ENCODE measurements at regions not wholly inside any gene's neighbourhood (a gene's known extent, or its start where the extent isn't known, plus 50 kb on each side); places are given as distances from the start of the nearest gene placed in this dataset.
A peak's percentile ranks its signal among the peaks of the same experiment; 100 is the strongest.

DNA sequence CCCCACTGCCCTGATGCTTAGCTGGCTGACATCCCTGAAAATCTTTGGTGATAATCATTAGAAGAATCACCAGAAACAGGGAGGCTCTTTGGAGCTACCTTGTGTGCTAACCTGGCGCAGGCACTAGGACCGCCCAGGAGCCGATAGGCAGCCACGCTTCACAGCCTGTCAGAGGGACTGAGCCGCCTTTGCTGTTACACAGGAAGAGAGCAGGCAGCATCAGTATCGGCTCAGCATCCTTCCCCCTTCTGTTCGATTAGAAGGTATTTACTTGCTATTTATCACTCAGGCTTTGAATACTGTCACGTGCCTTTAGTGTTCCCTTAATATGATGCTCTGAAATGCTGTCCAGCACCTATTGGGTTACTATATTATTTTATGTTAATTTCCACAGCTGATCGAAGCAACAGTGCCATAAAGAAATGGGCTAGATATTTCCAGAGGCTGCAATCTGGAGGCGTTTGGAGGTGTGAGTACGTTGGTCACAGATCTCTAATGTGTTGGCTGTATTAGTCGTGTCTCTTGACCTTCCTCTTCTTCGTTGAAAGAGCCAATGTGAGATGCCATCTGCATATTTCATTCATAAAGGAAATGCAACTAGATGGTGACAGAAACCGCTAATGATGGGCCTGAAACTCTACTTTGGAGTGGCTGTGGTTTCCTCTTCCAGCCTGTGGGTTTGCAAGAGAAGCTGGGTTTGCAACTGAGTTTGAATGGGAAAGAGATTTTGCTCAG is 110.4 kb upstream of the RAB27B start:
- DNase-seq (ENCODE audit: low read depth in 3 of 3), result peak in 2 of 3 experiments; percentile 12 to 16

DNA sequence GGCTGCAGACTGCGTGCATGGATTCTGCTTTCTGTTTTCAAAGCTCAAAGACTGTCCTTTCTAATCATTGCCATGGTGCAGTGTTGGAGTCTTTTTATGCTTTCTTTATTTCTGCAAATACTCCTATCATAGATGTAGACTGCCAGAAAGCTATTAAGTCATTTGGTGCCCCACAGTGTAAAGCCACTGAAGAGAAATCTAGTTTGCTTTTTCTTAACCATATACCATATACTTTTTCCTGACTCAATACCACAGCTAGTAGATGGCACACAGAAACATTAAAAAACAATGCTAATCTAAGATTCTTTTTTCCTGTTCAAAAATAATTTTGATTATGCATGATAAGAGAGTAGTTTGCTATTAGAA is 109.9 kb upstream of the RAB27B start:
- no peak for DNase-seq (ENCODE audit: low read depth in 3 of 3)

DNA sequence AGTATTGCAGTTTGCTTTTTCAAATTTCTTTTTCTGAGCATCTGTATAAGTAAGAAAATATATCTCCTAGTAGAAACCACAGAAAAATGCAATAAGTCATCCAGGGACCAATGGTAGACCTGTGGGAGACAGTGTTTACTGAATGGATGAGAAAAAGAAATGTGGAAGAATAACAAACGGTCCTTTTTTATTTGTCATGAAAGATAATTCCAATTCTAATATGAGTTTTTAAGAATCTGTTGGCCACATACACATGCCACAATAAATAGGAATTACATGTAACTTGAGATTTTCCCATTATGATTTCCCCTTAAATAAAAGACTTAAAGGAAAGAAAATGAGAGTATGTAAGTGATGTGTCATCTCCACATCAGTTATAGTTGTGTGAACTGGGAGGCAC is 107.7 kb upstream of the RAB27B start:
- DNase-seq (ENCODE audit: low read depth in 3 of 3), result no peak

DNA sequence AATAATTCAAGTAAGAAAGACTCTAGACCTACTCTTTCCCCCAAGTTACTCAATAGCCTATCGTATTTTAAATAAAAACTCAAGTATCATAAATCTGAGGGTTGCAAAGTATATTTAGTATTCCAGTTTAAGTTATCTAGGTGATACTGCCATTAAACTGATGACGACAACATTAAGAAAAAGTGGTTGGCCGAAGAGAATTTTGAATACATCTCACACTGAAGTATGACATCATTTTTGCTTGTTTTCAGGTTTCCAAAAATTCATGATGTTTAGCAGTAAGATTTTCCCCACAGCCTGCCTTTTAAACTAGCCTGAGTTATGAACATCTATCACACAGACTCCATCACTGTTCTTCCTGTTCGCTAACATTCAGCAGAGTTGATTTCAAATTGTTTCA is 102.1 kb upstream of the RAB27B start:
- DNase-seq (ENCODE audit: low read depth in 3 of 3), result no peak

DNA sequence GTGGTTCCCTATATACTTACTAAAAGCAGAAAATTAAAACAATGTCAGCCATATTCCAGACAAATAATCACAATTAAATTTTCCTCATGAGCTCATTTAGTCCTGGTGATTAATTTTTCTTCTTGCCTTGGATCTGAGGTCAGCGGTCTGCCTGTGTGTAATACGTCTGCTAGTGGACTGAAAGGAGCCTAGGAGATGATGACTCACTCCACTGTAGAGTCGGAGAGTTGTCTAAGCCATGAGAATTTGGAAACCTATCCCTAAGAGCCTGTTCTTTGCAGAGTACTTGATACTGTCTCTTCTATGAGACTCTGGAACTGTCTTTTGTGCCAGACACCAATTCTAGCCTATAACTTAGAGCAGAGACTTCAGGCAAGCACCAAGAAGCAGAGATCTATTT is 94.2 kb upstream of the RAB27B start:
- DNase-seq (ENCODE audit: low read depth in 3 of 3), result no peak

DNA sequence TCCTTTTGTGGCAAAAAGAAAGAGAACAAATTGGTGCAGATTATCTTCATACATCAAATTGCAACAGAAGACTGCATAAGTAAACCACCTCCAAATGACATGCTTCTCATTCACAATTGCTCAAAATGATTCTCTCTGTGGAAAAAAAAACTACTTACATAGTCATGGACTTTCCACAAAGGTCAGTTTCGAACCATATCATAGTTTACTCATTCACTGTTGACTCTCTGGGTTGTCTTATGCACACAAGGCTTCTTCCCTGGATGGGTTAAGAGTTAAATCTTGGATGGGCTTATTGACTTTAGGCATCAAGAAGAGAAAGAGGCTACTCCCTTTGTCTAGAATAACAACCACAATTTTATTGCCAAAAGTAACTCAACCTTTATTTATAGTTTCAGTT is 91.3 kb upstream of the RAB27B start:
- no peak for DNase-seq (ENCODE audit: low read depth in 3 of 3)

DNA sequence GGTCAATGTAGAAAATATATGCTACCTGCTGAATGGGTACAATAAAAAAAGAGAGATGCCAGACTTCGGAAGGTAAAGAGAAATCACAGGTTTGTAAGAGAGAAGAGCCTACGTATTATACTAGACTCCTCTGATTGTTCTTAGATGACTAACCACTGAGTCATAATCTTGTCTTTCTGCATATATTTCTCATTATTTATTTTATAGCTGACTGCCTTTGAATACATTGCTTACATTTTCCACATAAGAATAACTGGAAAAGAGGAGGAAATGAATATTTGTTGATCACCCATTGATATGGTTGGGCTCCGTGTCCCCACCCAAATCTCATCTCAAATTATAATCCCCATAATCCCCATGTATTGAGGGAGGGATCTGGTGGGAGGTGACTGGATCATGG is 90.3 kb upstream of the RAB27B start:
- no peak for DNase-seq (ENCODE audit: low read depth in 3 of 3)

DNA sequence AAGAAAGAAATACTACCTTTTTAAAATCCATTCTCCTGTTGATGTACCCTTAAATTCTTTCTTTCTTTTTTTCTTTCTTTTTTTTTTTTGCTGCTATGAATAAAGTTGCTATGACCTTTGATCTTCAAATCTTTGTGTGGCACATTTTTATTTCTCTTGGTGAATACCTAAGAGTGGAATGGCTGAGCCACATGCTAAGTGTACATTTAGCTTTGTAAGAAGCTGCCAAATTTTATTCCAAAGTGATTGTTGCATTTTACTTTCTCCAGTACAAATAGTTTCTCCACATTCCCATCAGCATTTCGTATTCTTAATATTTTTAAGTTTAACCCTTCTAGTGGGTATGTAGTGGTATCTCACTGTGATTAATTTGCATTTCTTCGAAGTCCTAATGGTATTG is 88.8 kb upstream of the RAB27B start:
- DNase-seq (ENCODE audit: low read depth in 3 of 3), result no peak

DNA sequence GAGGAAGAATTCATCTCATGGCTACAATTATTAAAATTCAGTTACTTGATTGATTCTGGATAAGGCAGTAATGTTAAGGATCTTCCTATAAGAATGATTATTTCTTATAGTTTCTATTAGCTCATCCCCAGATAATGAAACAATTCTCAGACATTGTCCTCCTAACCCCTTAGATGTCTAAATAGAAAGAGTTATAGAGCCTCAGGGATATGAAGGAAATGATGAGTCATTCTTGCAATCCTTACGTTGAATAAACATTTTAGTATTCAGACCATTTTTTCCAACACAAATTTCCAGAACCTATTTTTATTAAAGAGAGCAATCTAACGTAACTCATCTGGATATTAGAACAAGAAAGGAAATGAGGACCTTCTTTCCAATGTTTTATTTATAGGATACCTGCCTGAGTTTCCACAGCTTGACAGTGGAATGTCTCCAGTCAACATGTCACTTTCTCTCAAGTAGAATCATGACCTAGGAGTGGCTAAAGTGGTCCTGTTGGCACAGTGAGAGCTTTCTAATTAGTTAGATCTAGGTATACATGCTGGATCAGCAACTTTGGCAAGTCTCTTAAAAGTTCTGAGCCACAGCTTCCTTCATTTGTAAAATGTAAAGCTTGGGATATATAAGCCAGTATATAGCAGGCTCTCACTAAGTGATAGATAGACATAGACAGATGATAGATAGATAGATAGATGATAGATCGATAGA is 88.0 kb upstream of the RAB27B start:
- no peak for DNase-seq (ENCODE audit: low read depth in 3 of 3)

DNA sequence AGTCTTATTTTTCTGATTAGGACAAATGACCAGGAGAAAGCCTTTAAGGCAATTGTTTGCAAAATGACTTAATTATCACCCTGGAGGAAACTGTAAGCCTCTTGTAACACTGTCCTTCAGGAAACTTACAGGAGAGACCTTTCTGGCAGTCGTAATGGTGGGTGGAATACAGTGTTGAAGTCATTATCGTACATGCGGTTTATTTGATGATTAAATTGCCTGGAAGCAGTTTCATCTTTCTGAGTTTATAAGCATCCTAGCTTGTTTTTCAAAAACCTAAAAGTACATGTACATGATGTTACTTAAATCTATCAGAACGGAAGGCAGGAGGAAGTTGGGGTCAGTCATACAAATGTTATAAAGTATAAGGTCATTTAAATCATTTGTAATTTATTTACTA is 86.2 kb upstream of the RAB27B start:
- no peak for DNase-seq (ENCODE audit: low read depth in 3 of 3)

DNA sequence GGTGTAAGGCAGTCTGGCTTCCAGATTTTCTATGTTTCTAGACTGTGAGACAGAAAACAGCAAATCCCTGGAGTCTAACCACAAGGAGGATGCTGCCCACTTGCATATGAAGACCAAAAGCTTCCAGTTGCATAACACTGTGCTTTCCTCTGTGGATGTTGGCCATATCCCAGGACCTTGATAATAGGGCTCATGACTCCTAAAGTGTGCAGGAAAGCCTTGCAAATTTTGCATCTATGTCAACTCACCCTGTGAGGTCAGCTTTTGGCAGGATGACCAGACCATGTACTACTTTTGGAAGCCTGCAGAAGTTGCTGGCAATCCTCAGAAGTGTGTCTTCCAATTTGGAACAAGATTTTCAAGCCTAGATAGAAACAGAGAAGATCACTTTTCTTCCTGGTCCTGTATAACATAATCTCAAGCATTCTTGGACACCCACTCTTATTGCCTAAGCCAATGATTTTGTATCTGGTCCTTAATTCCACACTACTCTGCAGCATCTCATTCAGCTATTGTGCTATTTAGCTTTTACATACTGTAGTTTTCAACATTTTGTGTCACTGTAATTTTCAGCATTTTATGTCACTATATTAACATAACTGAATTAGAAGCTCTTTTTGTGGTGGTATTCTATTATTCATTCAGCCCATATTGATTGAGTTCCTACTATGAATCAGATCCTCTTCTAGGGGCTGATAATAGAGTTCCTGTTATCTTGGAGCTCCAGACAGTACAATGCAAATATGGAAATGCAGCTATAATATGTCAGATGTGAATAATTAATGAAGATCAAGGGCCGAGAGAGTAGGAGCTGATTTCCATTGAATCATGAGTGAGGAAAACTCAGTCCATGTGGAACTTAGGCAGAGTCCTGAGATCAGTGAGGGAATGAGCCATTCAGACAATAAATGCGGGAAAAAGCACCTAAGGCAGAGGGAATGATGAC is 85.3 kb upstream of the RAB27B start:
- no peak for DNase-seq (ENCODE audit: low read depth in 3 of 3)

DNA sequence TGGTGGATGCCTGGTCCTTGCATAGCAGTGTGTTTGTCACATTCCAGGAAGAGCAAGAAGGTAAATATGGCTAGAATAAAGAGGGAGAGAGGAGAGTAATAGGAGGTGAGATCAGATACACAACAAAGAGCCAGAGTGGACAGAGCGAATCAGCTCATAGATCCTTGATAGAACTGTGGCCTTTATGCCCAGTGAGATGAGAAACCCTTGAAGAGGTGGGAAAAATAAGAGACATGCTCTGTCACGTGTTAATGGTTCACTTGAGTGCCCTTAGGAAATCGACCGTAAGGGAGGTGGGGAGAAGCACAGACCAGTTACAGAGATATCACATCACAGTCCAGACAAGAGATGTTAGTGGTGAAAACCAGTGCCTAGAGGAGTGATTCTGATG is 84.7 kb upstream of the RAB27B start:
- DNase-seq (ENCODE audit: low read depth in 3 of 3), result no peak

DNA sequence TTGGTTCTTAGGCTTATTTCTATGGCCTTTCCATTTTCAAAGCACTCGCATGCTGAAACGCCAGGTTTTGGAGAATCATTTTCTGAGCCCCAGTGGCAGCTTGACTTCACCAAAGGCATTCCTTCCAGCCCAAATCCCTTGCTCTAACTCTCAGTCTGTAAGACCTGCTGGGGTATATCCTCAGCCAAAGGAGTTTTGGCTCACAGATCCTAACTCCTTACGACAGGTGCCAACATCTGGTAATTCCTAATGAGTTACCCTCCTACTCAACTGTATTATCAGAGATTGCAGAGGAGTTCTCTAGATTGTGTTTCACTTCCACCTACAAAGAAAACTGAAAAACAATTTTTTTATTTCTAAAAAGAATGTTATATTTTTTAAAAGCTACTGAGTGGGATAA is 79.0 kb upstream of the RAB27B start:
- no peak for DNase-seq (ENCODE audit: low read depth in 3 of 3)

DNA sequence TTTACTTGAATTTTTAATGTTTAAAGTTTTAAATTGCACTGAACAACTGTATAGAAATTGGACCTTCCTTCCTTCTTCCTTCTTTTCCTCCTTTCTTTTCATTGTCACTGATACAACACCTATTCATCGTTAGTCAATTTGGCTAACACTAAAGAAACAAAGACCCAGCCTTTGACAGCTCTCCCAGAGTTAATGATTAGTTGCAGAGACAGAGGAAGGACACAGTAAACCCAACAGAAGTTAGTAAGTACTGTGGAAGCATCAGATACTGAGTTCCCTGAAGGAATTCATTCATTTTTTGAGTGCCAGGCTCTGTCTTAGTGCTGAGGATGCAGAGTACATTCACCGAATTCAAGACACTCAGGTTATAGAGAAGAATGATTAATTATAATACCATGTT is 77.9 kb upstream of the RAB27B start:
- no peak for DNase-seq (ENCODE audit: low read depth in 3 of 3)

DNA sequence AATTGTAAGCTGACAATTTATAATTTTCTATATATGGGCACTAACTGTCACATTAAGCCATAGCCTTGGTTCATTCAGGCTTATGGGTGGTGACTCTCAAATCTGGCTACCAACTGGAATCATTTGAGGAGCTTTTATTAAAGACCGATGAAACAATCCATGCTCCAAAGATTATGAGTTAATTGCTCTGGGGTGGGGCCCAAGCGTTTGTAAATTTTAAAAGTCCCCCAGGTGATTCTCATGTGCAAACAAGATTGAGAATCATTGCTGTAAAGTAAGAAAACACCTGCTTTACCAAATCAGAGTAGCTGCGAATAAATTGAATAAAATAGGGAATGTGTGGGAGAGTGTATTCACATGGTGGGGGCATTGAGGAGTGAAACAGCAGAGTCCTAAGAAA is 76.1 kb upstream of the RAB27B start:
- no peak for DNase-seq (ENCODE audit: low read depth in 3 of 3)

DNA sequence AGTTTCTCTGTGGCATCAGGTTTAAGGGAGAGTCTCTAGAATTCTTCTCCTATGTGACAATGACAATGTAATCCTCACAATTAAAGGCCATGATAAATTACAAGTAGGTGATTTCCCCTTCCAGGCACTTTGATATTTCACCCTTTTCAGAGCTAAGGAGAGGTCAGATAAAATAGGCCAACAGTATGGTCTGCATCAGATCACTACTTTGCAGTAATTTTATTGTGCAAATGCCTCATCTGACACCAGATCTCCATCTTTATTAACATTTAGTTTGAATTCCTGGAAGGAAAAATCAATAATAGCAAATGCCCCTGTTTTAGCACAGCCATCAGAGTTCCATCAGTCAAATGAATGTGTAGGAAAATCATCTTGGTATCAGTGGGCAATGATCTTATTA is 72.8 kb upstream of the RAB27B start:
- no peak for DNase-seq (ENCODE audit: low read depth in 3 of 3)

DNA sequence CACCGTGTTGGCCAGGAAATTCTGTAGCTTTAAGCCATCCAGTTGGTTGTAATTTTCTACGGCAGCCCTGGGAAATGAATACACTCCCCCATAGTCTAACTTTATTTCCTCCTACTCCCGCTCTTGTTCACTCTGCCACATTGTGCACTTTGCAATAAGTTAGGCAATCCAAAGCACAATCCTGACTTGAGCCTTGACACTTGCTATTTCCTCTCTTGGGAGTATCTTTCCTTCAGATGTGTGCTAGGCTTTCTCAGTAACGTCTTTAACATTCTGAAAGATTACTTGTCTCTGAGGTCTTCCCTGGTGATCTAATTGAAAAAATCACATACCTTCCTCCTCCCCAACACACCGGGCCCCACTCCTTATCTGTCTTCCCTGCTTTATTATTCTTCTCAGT is 65.9 kb upstream of the RAB27B start:
- DNase-seq (ENCODE audit: low read depth in 3 of 3), result no peak

DNA sequence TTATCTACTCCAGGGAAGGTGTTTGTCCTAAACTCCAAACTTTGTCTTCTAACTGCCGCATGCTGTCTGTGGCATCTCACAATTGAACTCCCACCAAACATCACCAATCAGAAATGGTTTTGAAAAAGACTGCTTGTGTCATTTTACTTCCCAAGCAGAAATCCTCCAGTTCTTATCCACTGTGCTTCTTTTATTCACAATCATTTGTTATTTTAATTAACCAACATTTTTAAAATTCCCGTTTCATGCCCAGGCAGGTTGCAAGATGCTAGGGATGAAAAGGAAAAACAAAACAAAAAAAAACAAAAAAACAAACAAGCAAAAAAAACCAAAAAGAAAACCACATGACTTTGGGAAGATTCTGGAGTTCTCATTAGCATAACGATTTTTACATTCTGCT is 63.5 kb upstream of the RAB27B start:
- no peak for DNase-seq (ENCODE audit: low read depth in 3 of 3)

DNA sequence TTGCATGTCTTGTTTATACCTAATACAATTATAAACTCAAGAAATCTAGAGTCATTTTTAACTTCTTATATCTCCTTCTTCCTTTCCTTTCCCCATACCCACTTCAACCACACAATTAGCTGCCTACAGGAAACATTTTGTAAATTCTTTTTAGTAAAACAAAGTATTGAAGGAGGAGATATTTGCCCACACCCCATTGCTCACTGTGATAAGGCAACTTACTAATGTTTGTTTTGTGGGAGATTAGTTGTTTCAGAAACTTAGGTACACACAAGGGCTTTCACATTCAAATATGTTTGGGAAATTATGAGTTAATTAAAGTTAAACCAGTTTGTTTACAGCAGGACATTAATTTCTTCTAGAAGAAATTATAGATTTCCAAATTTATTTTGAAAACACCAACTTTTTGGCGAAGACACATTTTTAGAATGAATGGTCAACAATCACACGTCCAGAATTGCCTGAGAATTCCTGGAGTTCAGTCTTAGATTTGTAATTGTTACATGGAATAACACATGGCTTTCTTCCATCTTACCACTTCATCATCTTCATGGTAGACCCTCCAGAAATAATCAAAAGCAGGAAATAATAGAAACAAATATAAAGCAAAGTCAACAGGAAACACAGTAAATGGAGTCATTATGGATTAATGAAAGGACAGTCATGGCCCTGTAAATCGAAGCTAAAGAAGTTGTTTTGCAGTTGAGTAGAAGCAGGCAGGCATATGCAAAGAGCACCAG is 62.5 kb upstream of the RAB27B start:
- no peak for DNase-seq (ENCODE audit: low read depth in 3 of 3)

DNA sequence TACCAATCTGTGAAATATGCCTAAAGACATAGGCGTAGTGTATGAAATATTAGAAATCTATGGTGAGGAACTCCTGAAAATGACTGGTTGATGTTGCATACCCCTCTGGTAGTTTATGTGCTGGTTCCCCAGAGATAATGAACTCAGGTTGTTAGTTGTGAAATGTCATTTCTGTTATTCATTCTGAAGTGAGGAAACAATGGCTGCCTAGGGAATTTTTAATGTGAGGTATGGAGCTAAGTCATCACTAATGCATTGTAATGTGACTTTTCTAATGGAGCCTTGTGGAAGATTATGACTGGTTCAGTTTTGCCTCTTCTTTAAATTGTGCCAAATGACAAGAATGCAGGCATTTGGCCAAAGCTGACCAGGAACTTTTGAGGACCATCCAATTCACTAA is 61.6 kb upstream of the RAB27B start:
- no peak for DNase-seq (ENCODE audit: low read depth in 3 of 3)

DNA sequence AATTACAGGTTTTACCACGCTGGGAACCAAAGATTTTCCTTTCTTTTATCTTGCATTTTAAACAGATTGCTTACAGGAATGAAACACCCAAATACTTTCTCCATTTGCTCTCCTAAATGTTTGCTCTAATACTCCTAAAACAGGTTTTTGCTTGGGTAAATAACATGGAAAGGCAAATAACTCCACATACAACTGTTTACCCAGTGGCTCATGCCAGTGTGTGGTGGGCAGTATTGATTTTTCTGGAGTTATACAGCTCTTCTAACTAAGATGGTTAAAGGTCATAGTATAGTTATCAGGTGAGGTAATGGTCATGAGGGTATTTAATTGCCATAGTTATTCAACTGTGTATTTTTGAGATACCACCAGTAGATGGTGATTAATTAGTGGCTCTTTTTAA is 61.2 kb upstream of the RAB27B start:
- no peak for DNase-seq (ENCODE audit: low read depth in 3 of 3)

All from stimulated activated CD4-positive, alpha-beta T cell treated with anti-CD3 and anti-CD28 coated beads, TNF-alpha, amount 100 ng/mL, for 24 hours (primary cell).